ENCODE measurements at regions not wholly inside any gene's neighbourhood (a gene's known extent, or its start where the extent isn't known, plus 50 kb on each side); places are given as distances from the start of the nearest gene placed in this dataset.

GRCh38 chr6:166085500-166085899, 82.2 kb downstream of the TBXT start:
- TF ChIP-seq CTCF (IDR thresholded peaks at IDR 0.05) = no peak
- TF ChIP-seq POLR2A (IDR thresholded peaks at IDR 0.05) = no peak

Measured in lower leg skin (tissue), 3 donors.